Astrocyte (in vitro differentiated cells and primary cell): ENCODE measurements at regions not wholly inside any gene's neighbourhood (a gene's known extent, or its start where the extent isn't known, plus 50 kb on each side); places are given as distances from the start of the nearest gene placed in this dataset.

Experiments used
- DNase-seq: peaks from one replicate; pipeline ENCODE4 v3.0.0-alpha.2; 2010; ENCODE audit warnings: low read depth
- FAIRE-seq: peaks from 2 replicates; lab custom pipeline; 2011; peaks lifted over from hg19 to GRCh38; lab: Jason Lieb, UNC
- H2AFZ ChIP-seq: 2 replicates; pipeline ENCODE4 v1.6.0; 2012; ENCODE audit warnings: low read depth, low read length, inconsistent platforms
- H3K27ac ChIP-seq: 2 replicates; pipeline ENCODE4 v1.5.1; 2011; ENCODE audit warnings: low read depth, low read length, inconsistent platforms
- H3K27me3 ChIP-seq: 2 replicates; pipeline ENCODE4 v1.6.0; 2011; ENCODE audit warnings: low read length, inconsistent platforms; ENCODE audit not compliant: insufficient read depth
- H3K36me3 ChIP-seq: 2 replicates; pipeline ENCODE4 v1.5.1; 2011; ENCODE audit warnings: low read length, inconsistent platforms; ENCODE audit not compliant: insufficient read depth
- H3K4me1 ChIP-seq: 2 replicates; pipeline ENCODE4 v1.5.1; 2011; ENCODE audit warnings: low read length, inconsistent platforms; ENCODE audit not compliant: insufficient read depth
- H3K4me2 ChIP-seq: 2 replicates; pipeline ENCODE4 v1.6.0; 2012; ENCODE audit warnings: low read length, inconsistent platforms
- H3K4me3 ChIP-seq: 2 replicates; pipeline ENCODE4 v1.5.1; 2011; ENCODE audit warnings: low read depth, mild to moderate bottlenecking, low read length, inconsistent platforms; ENCODE audit not compliant: insufficient read depth
- H3K79me2 ChIP-seq: 2 replicates; pipeline ENCODE4 v1.6.0; 2012; ENCODE audit warnings: mild to moderate bottlenecking, low read length, inconsistent platforms; ENCODE audit not compliant: insufficient read depth
- H3K9ac ChIP-seq: 2 replicates; pipeline ENCODE4 v1.6.0; 2012; ENCODE audit warnings: mild to moderate bottlenecking, low read length, inconsistent platforms
- H3K9me3 ChIP-seq: 2 replicates; pipeline ENCODE4 v1.5.1; 2012; ENCODE audit warnings: low read depth, mild to moderate bottlenecking, low read length, inconsistent platforms; ENCODE audit not compliant: insufficient read depth
- H4K20me1 ChIP-seq: 2 replicates; pipeline ENCODE4 v1.6.0; 2012; ENCODE audit warnings: low read length, inconsistent platforms; ENCODE audit not compliant: insufficient read depth
- H3K27ac Mint-ChIP-seq: one replicate; pipeline ENCODE4 v1.8.0; 2021; ENCODE audit warnings: mild to moderate bottlenecking, mixed read lengths; ENCODE audit not compliant: unreplicated experiment
- H3K27me3 Mint-ChIP-seq: one replicate; pipeline ENCODE4 v1.8.0; 2021; ENCODE audit warnings: low read depth, mixed read lengths; ENCODE audit not compliant: unreplicated experiment
- H3K36me3 Mint-ChIP-seq: one replicate; pipeline ENCODE4 v1.8.0; 2021; ENCODE audit warnings: low read depth, mixed read lengths; ENCODE audit not compliant: unreplicated experiment
- H3K4me1 Mint-ChIP-seq: one replicate; pipeline ENCODE4 v1.8.0; 2021; ENCODE audit warnings: low read depth, mixed read lengths; ENCODE audit not compliant: unreplicated experiment
- H3K4me3 Mint-ChIP-seq: one replicate; pipeline ENCODE4 v1.8.0; 2021; ENCODE audit warnings: mild to moderate bottlenecking, moderate library complexity, mixed read lengths; ENCODE audit not compliant: unreplicated experiment
- H3K9me3 Mint-ChIP-seq: one replicate; pipeline ENCODE4 v1.8.0; 2021; ENCODE audit warnings: mild to moderate bottlenecking, mixed read lengths; ENCODE audit not compliant: unreplicated experiment
- CTCF ChIP-seq: IDR thresholded peaks from 2 replicates; pipeline ENCODE4 v1.5.1; 2011; ENCODE audit warnings: low read depth, mild to moderate bottlenecking, inconsistent platforms, low read length, moderate library complexity; ENCODE audit not compliant: insufficient read depth
- EZH2 ChIP-seq: IDR thresholded peaks from 2 replicates; pipeline ENCODE4 v1.6.1; 2012; ENCODE audit warnings: mild to moderate bottlenecking, low read length, inconsistent platforms; ENCODE audit not compliant: insufficient read depth

- TF ChIP-seq CTCF (no peak), EZH2 (no peak)
- no peaks in the 10 kb centered on the region for H3K36me3 Mint-ChIP-seq
- Histone ChIP-seq H3K79me2 (no peaks in the 10 kb centered on the region), H3K36me3 (no peaks in the 10 kb centered on the region), H4K20me1 (no peaks in the 10 kb centered on the region), H3K27ac (no peak overlapping the region), H3K4me1 (no peaks in the 10 kb centered on the region), H2AFZ (no peak overlapping the region), H3K4me2 (no peak overlapping the region), H3K9me3 (no peaks in the 10 kb centered on the region), H3K9ac (no peak overlapping the region), H3K27me3 (peaks cover 7% of the 10 kb centered on the region), H3K4me3 (no peak overlapping the region)
- DNase-seq: no peak
- H3K27me3 Mint-ChIP-seq: peaks cover 59% of the 10 kb centered on the region
- peaks cover 4% of the 10 kb centered on the region for H3K4me1 Mint-ChIP-seq
- FAIRE-seq: no peak
- no peak overlapping the region for H3K27ac Mint-ChIP-seq
- H3K9me3 Mint-ChIP-seq: no peaks in the 10 kb centered on the region
- no peak overlapping the region for H3K4me3 Mint-ChIP-seq
Measured at GRCh38 chr1:36595349-36595748, 112.6 kb upstream of the CSF3R start.

DNA sequence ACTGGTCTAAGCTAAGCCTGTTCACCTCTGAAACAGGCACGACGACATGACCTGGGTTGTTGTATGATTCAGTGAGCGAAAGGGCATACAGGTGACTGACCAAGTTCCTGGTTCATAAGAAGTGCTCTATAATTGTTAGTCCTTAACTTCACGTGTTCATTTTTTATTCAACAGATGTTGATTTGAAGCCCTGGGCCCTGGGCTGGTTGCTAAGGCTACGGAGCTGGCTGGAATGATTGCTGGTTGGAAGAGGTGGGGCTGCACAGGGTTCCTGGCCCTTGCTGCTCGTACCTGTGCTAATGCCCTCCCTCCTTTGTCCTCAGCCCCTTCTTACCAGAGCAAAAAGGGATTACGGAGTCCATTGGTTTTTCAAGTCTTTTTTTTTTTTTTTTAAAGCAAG, 111.3 kb upstream of the CSF3R start:
- no peaks in the 10 kb centered on the region for H3K9me3 ChIP-seq
- H3K4me1 Mint-ChIP-seq: peaks cover 4% of the 10 kb centered on the region
- no peak overlapping the region for H3K9ac ChIP-seq
- H3K4me3 Mint-ChIP-seq: no peak overlapping the region
- H4K20me1 ChIP-seq: no peaks in the 10 kb centered on the region
- FAIRE-seq: no peak
- no peak overlapping the region for H2AFZ ChIP-seq
- H3K27ac ChIP-seq: no peak overlapping the region
- DNase-seq: no peak
- no peak overlapping the region for H3K4me2 ChIP-seq
- H3K4me1 ChIP-seq: no peaks in the 10 kb centered on the region
- no peak overlapping the region for H3K27ac Mint-ChIP-seq
- H3K36me3 Mint-ChIP-seq: no peaks in the 10 kb centered on the region
- H3K36me3 ChIP-seq: no peaks in the 10 kb centered on the region
- H3K9me3 Mint-ChIP-seq: no peaks in the 10 kb centered on the region
- H3K27me3 Mint-ChIP-seq: peaks cover 61% of the 10 kb centered on the region
- no peak overlapping the region for H3K4me3 ChIP-seq
- H3K27me3 ChIP-seq: peaks cover 7% of the 10 kb centered on the region
- no peak for TF ChIP-seq EZH2
- no peak for TF ChIP-seq CTCF
- H3K79me2 ChIP-seq: no peaks in the 10 kb centered on the region

GRCh38 chr1:36591278-36591677, 108.6 kb upstream of the CSF3R start:
- H4K20me1 ChIP-seq: no peaks in the 10 kb centered on the region
- H3K4me2 ChIP-seq: no peak overlapping the region
- peaks cover 54% of the 10 kb centered on the region for H3K27me3 Mint-ChIP-seq
- no peaks in the 10 kb centered on the region for H3K9me3 Mint-ChIP-seq
- TF ChIP-seq CTCF (no peak), EZH2 (no peak)
- no peak overlapping the region for H3K27ac ChIP-seq
- H3K9me3 ChIP-seq: no peaks in the 10 kb centered on the region
- no peak overlapping the region for H3K9ac ChIP-seq
- H3K4me1 ChIP-seq: no peaks in the 10 kb centered on the region
- H3K27ac Mint-ChIP-seq: no peak overlapping the region
- H3K4me3 Mint-ChIP-seq: no peak overlapping the region
- H3K27me3 ChIP-seq: peaks cover 11% of the 10 kb centered on the region
- no peaks in the 10 kb centered on the region for H3K36me3 Mint-ChIP-seq
- H3K4me3 ChIP-seq: no peak overlapping the region
- H2AFZ ChIP-seq: no peak overlapping the region
- H3K36me3 ChIP-seq: no peaks in the 10 kb centered on the region
- H3K79me2 ChIP-seq: no peaks in the 10 kb centered on the region
- FAIRE-seq: no peak
- DNase-seq: no peak
- H3K4me1 Mint-ChIP-seq: peaks cover 4% of the 10 kb centered on the region
